ELR (cell line): ENCODE measurements at regions not wholly inside any gene's neighbourhood (a gene's known extent, or its start where the extent isn't known, plus 50 kb on each side); places are given as distances from the start of the nearest gene placed in this dataset.

Experiments
- DNase-seq: peaks from one replicate; pipeline ENCODE4 v3.0.0-alpha.2; 2015; ENCODE audit warnings: low read depth

- DNase-seq: no peak
Measured at GRCh38 chr2:133945089-133945488, 308.8 kb upstream of the MGAT5 start.

DNA sequence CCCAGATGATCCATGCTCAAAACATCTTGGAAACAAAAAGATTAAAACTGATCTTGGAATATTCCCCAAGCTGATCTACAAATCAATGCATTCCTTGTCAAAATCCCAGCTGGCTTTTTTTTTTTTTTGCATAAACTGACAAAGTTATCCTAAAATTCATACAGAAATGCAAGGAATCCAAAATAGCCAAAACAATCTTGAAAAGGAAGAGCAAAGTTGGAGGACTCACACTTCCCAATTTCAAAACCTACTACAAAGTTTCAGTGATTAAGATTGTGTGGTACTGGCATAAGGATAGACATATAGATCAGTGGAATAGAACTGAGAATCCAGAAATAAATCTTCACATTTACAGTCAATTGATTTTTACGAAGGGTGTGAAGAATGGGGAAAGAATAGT is 306.8 kb upstream of the MGAT5 start:
- no peak for DNase-seq

GRCh38 chr2:133948610-133949290 is 305.1 kb upstream of the MGAT5 start:
- no peak for DNase-seq

DNA sequence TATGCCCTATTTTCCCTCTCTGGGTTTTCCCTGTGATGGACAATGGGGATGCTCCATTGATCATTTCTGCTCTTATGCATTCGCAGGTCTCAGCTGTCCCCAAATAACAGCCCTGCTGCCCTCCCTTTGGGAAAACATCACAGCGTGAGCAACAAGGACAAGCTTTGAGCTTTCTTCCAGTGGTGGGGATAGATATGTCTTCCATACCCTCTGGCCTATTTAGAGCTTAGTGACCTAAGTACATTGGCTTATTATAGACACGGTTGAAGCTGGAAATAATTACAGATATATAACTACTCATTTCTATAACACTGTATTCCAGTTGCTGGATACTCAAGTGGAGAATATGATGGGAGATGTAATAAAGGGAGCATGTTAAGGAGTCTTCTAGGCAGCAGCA is 304.3 kb upstream of the MGAT5 start:
- DNase-seq: no peak

DNA sequence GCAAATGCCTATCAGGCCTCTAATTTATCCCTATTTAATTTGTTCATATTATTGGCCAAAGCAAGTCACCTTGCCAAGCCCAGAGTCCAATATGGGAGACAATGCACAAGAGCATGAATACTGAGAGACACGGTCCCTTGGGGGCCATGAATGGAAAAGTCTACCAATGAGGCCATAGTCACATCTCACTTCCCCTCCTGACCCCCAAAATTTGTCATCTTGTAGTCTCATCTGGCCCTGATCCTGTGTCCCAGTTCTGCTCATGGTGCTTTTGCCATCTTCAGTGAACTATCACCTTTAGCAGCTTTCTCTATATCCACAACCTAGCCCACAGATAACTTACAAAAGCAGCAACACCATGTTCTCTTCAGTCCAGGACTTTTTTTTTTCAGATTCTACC is 302.7 kb upstream of the MGAT5 start:
- no peak for DNase-seq

DNA sequence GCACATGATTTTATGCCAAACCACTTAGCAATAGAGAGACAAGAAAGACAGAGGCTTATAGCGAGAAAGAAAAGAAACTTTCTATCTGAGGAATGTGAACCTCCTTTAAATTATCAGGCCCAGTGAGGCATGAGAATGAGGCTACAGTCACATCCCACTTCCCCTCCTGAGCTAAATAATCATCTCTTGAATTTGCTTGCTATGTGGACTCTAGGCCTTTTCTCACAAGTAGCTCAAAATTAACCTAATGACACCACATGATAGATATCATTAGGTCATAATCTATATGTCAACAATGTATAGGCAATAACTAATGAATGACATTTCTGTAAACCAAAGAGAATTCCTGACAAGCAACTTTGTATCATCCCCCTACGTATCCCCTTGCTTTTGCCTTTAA is 301.5 kb upstream of the MGAT5 start:
- no peak for DNase-seq

- no peak for DNase-seq
Measured at GRCh38 chr2:133952896-133953295, 301.0 kb upstream of the MGAT5 start.

DNA sequence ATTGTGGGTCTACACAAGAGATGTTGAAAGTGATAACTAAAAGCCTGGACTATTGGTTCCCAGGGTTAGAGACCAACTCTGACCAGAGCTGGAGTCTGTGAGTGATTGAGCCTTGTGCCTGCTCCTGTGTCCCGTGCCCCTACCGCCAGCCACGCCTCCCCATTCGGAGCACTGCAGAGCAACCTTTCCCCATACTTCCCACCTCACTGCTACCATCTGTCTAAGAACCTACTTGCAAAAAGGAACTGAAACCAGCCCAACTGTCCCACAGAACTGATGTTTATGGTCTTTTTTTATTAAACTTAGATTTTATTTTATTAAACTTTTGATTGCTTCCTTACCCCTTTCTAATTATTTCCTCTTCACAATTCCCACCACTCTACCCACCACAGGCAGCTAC is 300.3 kb upstream of the MGAT5 start:
- DNase-seq: no peak

DNA sequence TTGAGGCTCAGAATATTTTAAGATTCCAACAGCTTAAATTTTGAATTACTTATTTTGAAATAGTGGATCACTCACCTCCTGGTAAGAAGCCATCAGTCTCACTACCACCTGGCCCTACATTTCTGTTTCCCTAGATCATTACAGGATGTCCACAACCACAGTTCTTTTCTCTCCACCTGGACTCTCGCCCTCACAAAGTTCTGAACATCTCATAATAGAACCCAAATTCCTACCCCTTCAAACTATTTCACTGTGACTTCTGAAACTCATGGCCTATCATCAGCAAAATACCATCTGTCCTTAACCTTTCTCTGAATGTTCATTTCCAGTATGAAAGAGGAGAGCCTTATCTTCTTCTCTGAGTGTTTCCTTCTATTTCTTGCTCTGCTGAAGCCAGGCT is 299.2 kb upstream of the MGAT5 start:
- no peak for DNase-seq

DNA sequence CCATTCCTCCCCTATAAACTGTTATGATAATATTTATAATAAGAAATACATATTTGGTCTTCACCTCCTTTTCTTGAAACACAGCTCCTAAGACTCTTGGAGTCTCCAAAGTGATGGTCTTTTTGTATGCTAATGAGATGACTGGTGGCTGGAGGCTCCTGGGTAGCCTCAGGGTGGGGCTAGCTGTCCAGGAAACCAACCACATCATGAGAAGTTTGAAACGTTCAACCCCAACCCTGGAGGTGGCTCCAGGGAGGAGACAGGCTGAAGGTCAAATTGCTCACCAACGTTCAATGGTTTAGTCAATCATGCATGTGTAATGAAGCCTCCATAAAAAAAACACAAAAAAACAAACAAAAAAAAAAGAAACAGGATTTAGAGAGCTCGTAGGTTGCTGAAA is 298.7 kb upstream of the MGAT5 start:
- DNase-seq: no peak

DNA sequence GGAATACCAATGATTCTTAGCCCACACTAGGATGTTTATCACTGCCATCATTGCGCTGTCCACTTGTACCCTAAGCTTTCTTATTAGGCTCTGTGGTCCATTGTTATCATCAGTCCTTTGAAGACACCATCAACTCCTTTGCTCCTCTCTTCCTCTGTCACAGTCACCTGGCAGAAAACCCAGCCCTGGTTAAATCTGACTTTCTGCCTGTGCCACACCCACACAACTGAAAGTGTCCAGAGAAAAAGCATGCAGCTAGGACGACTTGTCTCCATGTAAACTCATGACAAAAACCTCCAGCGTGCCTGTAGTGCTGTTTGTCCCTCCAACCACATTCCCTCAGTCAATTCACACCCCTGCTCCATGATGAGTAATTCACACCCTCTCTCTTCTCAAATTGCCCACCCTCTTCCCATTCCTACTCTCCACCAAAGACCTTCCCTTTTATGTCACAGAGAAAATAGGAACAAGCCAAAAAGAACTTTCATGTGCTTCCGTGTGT is 297.4 kb upstream of the MGAT5 start:
- no peak for DNase-seq

- no peak for DNase-seq
Measured at GRCh38 chr2:133957724-133958480, 296.0 kb upstream of the MGAT5 start.

DNA sequence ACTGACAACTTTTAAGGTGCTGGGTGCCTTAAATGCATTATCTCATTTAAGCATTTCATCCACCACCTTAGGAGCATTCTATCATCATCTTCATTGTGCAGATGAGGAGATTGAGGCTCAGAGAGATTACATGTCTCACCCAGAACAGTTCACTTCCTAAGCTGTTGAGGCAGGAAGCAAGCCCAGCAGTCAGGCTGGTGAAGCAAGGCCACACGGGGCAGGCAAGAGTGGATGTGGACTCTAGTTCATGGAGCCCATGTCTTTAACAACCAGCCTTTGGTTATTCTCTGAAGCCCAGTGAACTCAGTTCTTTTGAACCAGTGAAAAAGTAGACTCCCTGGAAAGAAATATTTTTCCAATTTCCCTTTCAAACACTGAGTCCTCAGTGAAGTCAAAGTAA is 294.8 kb upstream of the MGAT5 start:
- DNase-seq: no peak

- no peak for DNase-seq
Measured at GRCh38 chr2:133966720-133967304, 287.1 kb upstream of the MGAT5 start.

GRCh38 chr2:133967326-133967725 is 286.5 kb upstream of the MGAT5 start:
- DNase-seq: no peak

GRCh38 chr2:133968446-133968845 is 285.4 kb upstream of the MGAT5 start:
- DNase-seq: no peak

DNA sequence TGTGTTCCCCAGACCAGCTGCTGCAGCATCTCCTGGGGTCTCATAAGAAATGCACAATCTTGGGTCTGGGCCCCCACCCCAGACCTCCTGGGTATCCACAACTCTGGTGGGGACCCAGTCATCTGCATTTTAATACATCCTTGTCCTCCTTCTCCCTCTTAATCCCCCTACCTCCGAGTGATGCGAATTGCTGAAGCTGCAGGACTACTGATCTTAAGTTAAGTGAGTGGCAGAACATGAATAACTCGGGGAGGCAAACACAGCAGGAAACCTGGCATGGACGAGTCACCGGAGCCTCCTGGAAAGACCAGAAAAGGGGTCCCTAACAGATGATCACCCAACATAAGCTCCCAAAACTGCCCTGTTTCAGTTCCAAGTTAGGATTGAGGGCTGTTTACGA is 283.2 kb upstream of the MGAT5 start:
- no peak for DNase-seq

DNA sequence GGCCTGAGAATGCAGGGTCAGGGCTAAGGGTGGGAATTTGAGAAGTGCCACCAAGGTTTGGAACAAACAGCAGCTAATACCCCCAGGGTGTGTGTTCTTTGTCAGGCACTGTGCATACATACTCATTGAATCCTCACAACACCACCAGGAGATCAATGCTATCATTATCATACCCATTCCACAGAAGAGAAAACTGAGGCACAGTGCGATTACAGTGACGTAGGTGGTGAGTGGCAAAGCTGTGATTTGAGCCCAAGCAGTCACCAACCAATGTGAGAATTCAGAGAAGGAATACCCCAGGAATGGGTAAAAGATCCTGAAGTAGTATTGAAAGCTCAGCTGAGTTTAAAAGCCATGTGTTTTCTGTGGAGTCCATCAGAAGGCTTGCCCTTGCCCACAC is 281.6 kb upstream of the MGAT5 start:
- DNase-seq: no peak

- DNase-seq: no peak
Measured at GRCh38 chr2:133972786-133973185, 281.1 kb upstream of the MGAT5 start.

DNA sequence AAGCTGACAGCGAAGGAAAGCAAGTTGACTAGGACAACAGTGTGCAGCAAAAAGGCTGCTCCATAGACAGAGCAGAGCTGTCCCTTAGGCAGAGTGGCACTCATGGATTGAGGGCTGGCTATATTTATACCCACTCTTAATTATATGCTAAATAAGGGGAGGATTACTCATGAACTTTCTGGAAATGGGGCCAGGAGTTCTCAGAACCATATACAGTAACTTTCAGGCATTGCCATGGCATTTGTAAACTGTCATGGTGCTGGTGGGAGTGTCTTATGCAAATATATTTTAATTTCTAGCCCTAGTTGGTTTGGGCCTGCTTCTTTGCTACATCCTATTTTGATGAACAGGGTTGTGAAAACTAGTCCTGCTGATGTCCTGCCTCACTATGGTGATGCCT is 279.5 kb upstream of the MGAT5 start:
- DNase-seq: no peak

DNA sequence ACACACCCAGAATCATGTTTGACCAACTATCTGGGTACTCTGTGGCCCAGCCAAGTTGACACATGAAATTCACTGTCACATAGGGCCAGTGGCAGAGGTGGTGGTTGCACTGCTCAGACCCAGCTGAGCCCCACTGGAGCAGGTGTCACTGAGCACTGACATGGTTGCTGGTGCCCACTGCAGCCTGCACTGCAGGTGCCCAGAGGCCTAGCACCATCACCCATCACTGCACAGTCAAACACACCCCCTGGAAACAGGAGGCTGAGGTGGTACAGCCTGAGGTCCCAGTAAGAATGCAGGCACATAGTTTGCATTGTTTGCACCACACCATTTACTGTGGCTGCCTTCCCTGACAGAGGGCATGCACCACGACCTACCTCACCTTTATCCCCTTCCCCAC is 278.7 kb upstream of the MGAT5 start:
- DNase-seq: no peak

GRCh38 chr2:133975676-133976428 is 278.0 kb upstream of the MGAT5 start:
- no peak for DNase-seq

GRCh38 chr2:133976659-133977058 is 277.2 kb upstream of the MGAT5 start:
- no peak for DNase-seq
